GM12878 (cell line): ENCODE measurements at regions not wholly inside any gene's neighbourhood (a gene's known extent, or its start where the extent isn't known, plus 50 kb on each side); places are given as distances from the start of the nearest gene placed in this dataset.

Experiments
- ATAC-seq: fragments of 200-7000 bp; cut with Tn5 transposase; 3 replicates; pipeline ENCODE4 v1.9.1; 2020; ENCODE audit warnings: mild to moderate bottlenecking, moderate library complexity
- BruUV-seq: library from RNA; stranded (reverse); fragments of 400-500 nt; replicated peaks from 2 replicates; lab custom pipeline; 2021; lab: Mats Ljungman, UMichigan
- CTCF ChIA-PET: fragments of 300-600 bp; sonication (Branson Sonifier 250); formaldehyde crosslinking; extraction: SDS; loops from one replicate; lab custom pipeline; 2021; ENCODE audit warnings: inconsistent platforms; lab: Yijun Ruan, JAX
- POLR2A ChIA-PET: fragments of 350-600 bp; formaldehyde crosslinking; extraction: SDS; loops from one replicate; lab custom pipeline; 2021; ENCODE audit warnings: inconsistent platforms; lab: Charles Lee
- RAD21 ChIA-PET: fragments of 300-600 bp; sonication (Branson Sonifier 250); formaldehyde crosslinking; loops from one replicate; lab custom pipeline; 2023; ENCODE audit warnings: antibody characterized with exemption; ENCODE audit not compliant: unreplicated experiment; lab: Charles Lee
- SMC1A ChIA-PET: fragments of 300-600 bp; sonication (Branson Sonifier 250); formaldehyde crosslinking; loops from one replicate; lab custom pipeline; 2023; ENCODE audit not compliant: unreplicated experiment, uncharacterized antibody; lab: Charles Lee
- DNase-seq: peaks from one replicate; pipeline ENCODE4 v3.0.0-alpha.2; 2011; ENCODE audit warnings: low read depth, low spot score
- FAIRE-seq: peaks from 3 replicates; lab custom pipeline; 2011; peaks lifted over from hg19 to GRCh38; lab: Jason Lieb, UNC
- H2AFZ ChIP-seq: 2 replicates; pipeline ENCODE4 v1.6.0; 2011; ENCODE audit warnings: low read depth, low read length, control low read depth; ENCODE audit not compliant: control insufficient read depth
- H3K27ac ChIP-seq: 2 replicates; pipeline ENCODE4 v1.5.1; 2011; ENCODE audit warnings: control low read depth; ENCODE audit not compliant: control insufficient read depth, insufficient read depth
- H3K27me3 ChIP-seq, 2 experiments: replicated peaks in 1 of 2; 2 replicates each; pipeline versions ENCODE4 v1.6.0 to v1.6.1; 2011; ENCODE audit warnings: low read length in 1 of 2; ENCODE audit not compliant: control insufficient read depth in 2 of 2, insufficient read depth in 2 of 2
- H3K36me3 ChIP-seq, 2 experiments: 2 replicates each; pipeline ENCODE4 v1.5.1; 2011; ENCODE audit warnings: low read length in 1 of 2; ENCODE audit not compliant: control insufficient read depth in 2 of 2, insufficient read depth in 2 of 2
- H3K4me1 ChIP-seq: 2 replicates; pipeline ENCODE4 v1.6.1; 2011; ENCODE audit warnings: mild to moderate bottlenecking, low read length, moderate library complexity, mixed read lengths; ENCODE audit not compliant: control insufficient read depth, insufficient read depth
- H3K4me2 ChIP-seq: 2 replicates; pipeline ENCODE4 v1.6.0; 2011; ENCODE audit warnings: control low read depth; ENCODE audit not compliant: control insufficient read depth, insufficient read depth
- H3K4me3 ChIP-seq: fragments of 200-600 bp; sonication (generic); 2 replicates; pipeline ENCODE4 v1.5.1; 2016
- H3K79me2 ChIP-seq: 2 replicates; pipeline ENCODE4 v1.6.0; 2011; ENCODE audit warnings: low read length; ENCODE audit not compliant: control insufficient read depth, insufficient read depth
- H3K9ac ChIP-seq: 2 replicates; pipeline ENCODE4 v1.8.0; 2011; ENCODE audit warnings: low read length, control low read depth, mixed read lengths; ENCODE audit not compliant: control insufficient read depth, insufficient read depth
- H3K9me3 ChIP-seq: replicated peaks from 3 replicates; pipeline ENCODE4 v1.5.1; 2011; ENCODE audit warnings: mild to moderate bottlenecking, low read length; ENCODE audit not compliant: control insufficient read depth, insufficient read depth
- H4K20me1 ChIP-seq: 2 replicates; pipeline ENCODE4 v1.6.0; 2011; ENCODE audit not compliant: control insufficient read depth, insufficient read depth
- BCL11A ChIP-seq: IDR thresholded peaks from 2 replicates; pipeline ENCODE4 v1.6.1; 2011; ENCODE audit warnings: low read depth, low read length
- DPF2 ChIP-seq: fragments of 450-650 bp; IDR thresholded peaks from 2 replicates; pipeline ENCODE4 v1.6.1; 2017; ENCODE audit warnings: mild to moderate bottlenecking
- EZH2 ChIP-seq: IDR thresholded peaks from 2 replicates; pipeline ENCODE4 v1.6.1; 2012; ENCODE audit warnings: low read depth, mild to moderate bottlenecking, control low read depth, inconsistent platforms, low read length, borderline replicate concordance; ENCODE audit not compliant: control insufficient read depth
- FOS ChIP-seq: IDR thresholded peaks from 3 replicates; pipeline ENCODE4 v1.6.1; 2011; ENCODE audit warnings: borderline replicate concordance; ENCODE audit not compliant: insufficient read length; ENCODE audit errors: extremely low read depth
- GABPA ChIP-seq: IDR thresholded peaks from 2 replicates; pipeline ENCODE4 v1.6.1; 2014; ENCODE audit warnings: antibody characterized with exemption, low read depth, mild to moderate bottlenecking, inconsistent platforms
- KDM1A ChIP-seq: fragments of 200-600 bp; sonication (generic); IDR thresholded peaks from 2 replicates; pipeline ENCODE4 v1.6.1; 2016; ENCODE audit warnings: borderline replicate concordance
- NKRF ChIP-seq: fragments of 450-650 bp; conservative IDR thresholded peaks from 2 replicates; pipeline ENCODE4 v1.6.1; 2017; ENCODE audit warnings: mild to moderate bottlenecking, moderate library complexity
- NR2C1 ChIP-seq: fragments of 450-650 bp; IDR thresholded peaks from 2 replicates; pipeline ENCODE4 v1.6.1; 2017; ENCODE audit warnings: antibody characterized with exemption, mild to moderate bottlenecking, moderate library complexity
- POLR2A ChIP-seq: IDR thresholded peaks from 2 replicates; pipeline ENCODE4 v1.6.1; 2011; ENCODE audit warnings: low read depth, mild to moderate bottlenecking, low read length
- SPI1 ChIP-seq: IDR thresholded peaks from 2 replicates; pipeline ENCODE4 v1.6.1; 2011; ENCODE audit warnings: low read depth, mild to moderate bottlenecking, low read length, moderate library complexity, borderline replicate concordance; ENCODE audit not compliant: insufficient read depth
- SRF ChIP-seq, 2 experiments: IDR thresholded peaks; 2 replicates each; pipeline ENCODE4 v1.6.1; 2011; ENCODE audit warnings: low read depth in 2 of 2, low read length in 2 of 2, mild to moderate bottlenecking in 1 of 2, moderate library complexity in 1 of 2
- USF2 ChIP-seq: IDR thresholded peaks from 2 replicates; pipeline ENCODE4 v1.6.1; 2011; ENCODE audit warnings: low read depth, low read length, improper control_type of control experiment, borderline replicate concordance
- WGBS: methylation state at CpG from one replicate; pipeline ENCODE4 v1.1.6; 2016; ENCODE audit warnings: low lambda C conversion rate; ENCODE audit not compliant: insufficient replicate concordance, insufficient coverage; ENCODE audit errors: missing lambda C conversion rate; 5-methylcytosine and 5-hydroxymethylcytosine counted together
- in situ Hi-C: fragments of 300-500 bp; cut with MboI; formaldehyde crosslinking; loops from 9 replicates; pipeline ENCODE4 v1.14.3; 2018; ENCODE audit warnings: mixed read lengths
- intact Hi-C: fragments of 100-400 bp; cut with micrococcal nuclease; formaldehyde crosslinking; loops from one replicate; pipeline ENCODE4 v1.14.2; 2022; ENCODE audit not compliant: unreplicated experiment
- TF ChIP-seq, protein P1 (sequence below): fragments of 450-650 bp; IDR thresholded peaks from 2 replicates; pipeline ENCODE4 v1.6.1; 2017; ENCODE audit warnings: mild to moderate bottlenecking

- TF ChIP-seq, protein P1, sequence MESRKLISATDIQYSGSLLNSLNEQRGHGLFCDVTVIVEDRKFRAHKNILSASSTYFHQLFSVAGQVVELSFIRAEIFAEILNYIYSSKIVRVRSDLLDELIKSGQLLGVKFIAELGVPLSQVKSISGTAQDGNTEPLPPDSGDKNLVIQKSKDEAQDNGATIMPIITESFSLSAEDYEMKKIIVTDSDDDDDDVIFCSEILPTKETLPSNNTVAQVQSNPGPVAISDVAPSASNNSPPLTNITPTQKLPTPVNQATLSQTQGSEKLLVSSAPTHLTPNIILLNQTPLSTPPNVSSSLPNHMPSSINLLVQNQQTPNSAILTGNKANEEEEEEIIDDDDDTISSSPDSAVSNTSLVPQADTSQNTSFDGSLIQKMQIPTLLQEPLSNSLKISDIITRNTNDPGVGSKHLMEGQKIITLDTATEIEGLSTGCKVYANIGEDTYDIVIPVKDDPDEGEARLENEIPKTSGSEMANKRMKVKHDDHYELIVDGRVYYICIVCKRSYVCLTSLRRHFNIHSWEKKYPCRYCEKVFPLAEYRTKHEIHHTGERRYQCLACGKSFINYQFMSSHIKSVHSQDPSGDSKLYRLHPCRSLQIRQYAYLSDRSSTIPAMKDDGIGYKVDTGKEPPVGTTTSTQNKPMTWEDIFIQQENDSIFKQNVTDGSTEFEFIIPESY = no peak
- TF ChIP-seq EZH2 = no peak
- no peak for TF ChIP-seq NKRF
- TF ChIP-seq DPF2 = no peak
Observed at GRCh38 chr10:128472196-128472595, 346.0 kb upstream of the MKI67 start (continued).

- Histone ChIP-seq H2AFZ (no peak overlapping the region), H3K36me3 (no peaks in the 10 kb centered on the region), H3K27me3 (no peaks in the 10 kb centered on the region), H3K79me2 (no peaks in the 10 kb centered on the region), H3K9me3 (no peaks in the 10 kb centered on the region), H3K27ac (no peak overlapping the region), H4K20me1 (no peaks in the 10 kb centered on the region), H3K4me3 (no peak overlapping the region), H3K4me1 (no peaks in the 10 kb centered on the region), H3K4me2 (no peak overlapping the region), H3K9ac (no peak overlapping the region)
- POLR2A ChIA-PET = no interaction called here
- intact Hi-C loops = no loop called here
- no peak for DNase-seq
- RAD21 ChIA-PET = no interaction called here
- FAIRE-seq = no peak
- SMC1A ChIA-PET = no interaction called here
- BruUV-seq = no TSS peak
- CTCF ChIA-PET = no interaction called here
- WGBS = 52% methylated on average over 11 of the region's 11 CpGs
- ATAC-seq = no peak
- in situ Hi-C loops = no loop called here
- no peak for TF ChIP-seq GABPA
- TF ChIP-seq, protein P1 = no peak
- TF ChIP-seq NR2C1 = no peak
- no peak for TF ChIP-seq POLR2A
- TF ChIP-seq SPI1 = no peak
- no peak for TF ChIP-seq KDM1A
- TF ChIP-seq BCL11A = no peak
- no peak for TF ChIP-seq NKRF
- TF ChIP-seq SRF (IDR thresholded peaks at IDR 0.05; ENCODE audit: low read depth in 2 of 2, low read length in 2 of 2) = no peak
- no peak for TF ChIP-seq FOS
- TF ChIP-seq USF2 = no peak
Observed at GRCh38 chr10:128473396-128473795, 347.2 kb upstream of the MKI67 start.
